ENCODE measurements at regions not wholly inside any gene's neighbourhood (a gene's known extent, or its start where the extent isn't known, plus 50 kb on each side); places are given as distances from the start of the nearest gene placed in this dataset.

- TF ChIP-seq CTCF (IDR thresholded peaks at IDR 0.05; ENCODE audit: low read depth, low read length) (no peak), MYC (IDR thresholded peaks at IDR 0.05; ENCODE audit: low read depth, low read length) (no peak), POLR2A (IDR thresholded peaks at IDR 0.05; ENCODE audit: extremely low read depth, insufficient read length) (no peak)
These were observed 103.5 kb upstream of the CTAGE1 start for GRCh38 chr18:22521026-22521707.
